Body of pancreas (tissue), 4 donors: ENCODE measurements at regions not wholly inside any gene's neighbourhood (a gene's known extent, or its start where the extent isn't known, plus 50 kb on each side); places are given as distances from the start of the nearest gene placed in this dataset.

Experiments used
- ATAC-seq: fragments of 150-250 bp; one replicate; pipeline ENCODE4 v1.9.1; 2016
- DNase-seq, 4 donors: peaks; one replicate each; pipeline ENCODE4 v3.0.0-alpha.2; 2019
- H3K27ac ChIP-seq, 4 donors: fragments of 200-600 bp; sonication (generic); 1 replicate in 3 of 4; 2 replicates in 1 of 4; pipeline versions ENCODE4 v1.5.1 to v1.6.1; 2016 to 2019; ENCODE audit warnings: mild to moderate bottlenecking in 1 of 4, mixed read lengths in 1 of 4, moderate library complexity in 1 of 4
- H3K27me3 ChIP-seq, 2 donors: fragments of 200-600 bp; sonication (generic); one replicate each; pipeline ENCODE4 v1.6.0; 2016; ENCODE audit warnings: mild to moderate bottlenecking in 1 of 2
- H3K36me3 ChIP-seq, 2 donors: fragments of 200-600 bp; sonication (generic); replicated peaks in 1 of 2; 2 replicates each; pipeline ENCODE4 v1.5.1; 2016; ENCODE audit warnings: low read depth in 2 of 2; ENCODE audit not compliant: insufficient read depth in 1 of 2
- H3K4me1 ChIP-seq: fragments of 200-600 bp; sonication (generic); one replicate; pipeline ENCODE4 v1.6.0; 2016
- H3K4me3 ChIP-seq, 2 donors: fragments of 200-600 bp; sonication (generic); 1 replicate in 1 of 2; 2 replicates in 1 of 2; pipeline ENCODE4 v1.5.1; 2016 to 2019
- H3K9me3 ChIP-seq, 3 donors: fragments of 200-600 bp; sonication (generic); 1 replicate in 2 of 3; 2 replicates in 1 of 3; pipeline ENCODE4 v1.5.1; 2016
- POLR2A ChIP-seq, 3 donors: fragments of 450-650 bp; IDR thresholded peaks; one replicate each; pipeline ENCODE4 v1.6.1; 2016; ENCODE audit warnings: antibody characterized with exemption in 3 of 3, mild to moderate bottlenecking in 2 of 3
- WGBS, 2 donors: methylation state at CpG; one replicate each; pipeline ENCODE4 v1.1.5; 2017; 5-methylcytosine and 5-hydroxymethylcytosine counted together
- intact Hi-C: fragments of 100-400 bp; cut with DNase I; formaldehyde crosslinking; loops from one replicate; pipeline ENCODE4 v1.15.1; 2023
- TF ChIP-seq, protein P1 (sequence below), 7 experiments: fragments of 450-650 bp in 4 of 7; fragments of 200-600 bp in 3 of 7; sonication (generic) in 3 of 7; IDR thresholded peaks; one replicate each; pipeline ENCODE4 v1.5.1; 2016 to 2019; ENCODE audit warnings: antibody characterized with exemption in 7 of 7

DNA sequence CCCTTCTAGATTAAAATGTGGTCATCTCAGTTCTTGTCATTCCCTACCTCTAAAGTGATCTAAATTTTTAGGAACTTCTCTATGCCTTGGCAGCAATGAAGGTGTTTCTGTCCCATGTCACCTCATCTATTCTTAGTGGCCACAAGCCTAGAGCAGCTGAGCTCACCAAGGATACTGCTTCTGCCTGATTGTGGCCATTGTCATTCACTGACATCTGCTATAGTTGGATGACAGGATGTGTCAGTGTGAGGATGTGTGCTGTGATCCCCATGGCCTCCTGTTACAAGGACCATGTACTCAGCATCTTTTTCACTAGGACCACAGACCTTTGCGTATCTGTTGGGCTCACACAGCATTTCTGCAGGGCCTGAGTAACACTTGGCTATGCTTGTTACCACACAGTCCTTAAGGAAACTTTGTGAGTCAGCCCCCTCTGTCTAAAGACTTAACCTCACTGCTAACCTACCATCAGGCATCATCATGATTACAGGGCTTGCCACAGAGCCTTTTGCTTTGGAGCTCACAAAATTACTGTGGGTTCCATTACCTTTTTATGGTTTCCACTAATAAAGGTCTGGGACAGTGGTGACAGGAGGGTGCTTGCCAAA lies 421.0 kb downstream of the ADAM29 start:
- Histone ChIP-seq H3K27me3 (no peaks in the 10 kb centered on the region), H3K4me3 (no peak overlapping the region), H3K4me1 (no peaks in the 10 kb centered on the region), H3K9me3 (no peaks in the 10 kb centered on the region), H3K27ac (no peak overlapping the region), H3K36me3 (no peaks in the 10 kb centered on the region)
- no peak for DNase-seq
- WGBS, 2 donors = 64 to 67% methylated on average over 1 of the region's 1 CpG
- intact Hi-C loops = no loop called here
- TF ChIP-seq, protein P1, sequence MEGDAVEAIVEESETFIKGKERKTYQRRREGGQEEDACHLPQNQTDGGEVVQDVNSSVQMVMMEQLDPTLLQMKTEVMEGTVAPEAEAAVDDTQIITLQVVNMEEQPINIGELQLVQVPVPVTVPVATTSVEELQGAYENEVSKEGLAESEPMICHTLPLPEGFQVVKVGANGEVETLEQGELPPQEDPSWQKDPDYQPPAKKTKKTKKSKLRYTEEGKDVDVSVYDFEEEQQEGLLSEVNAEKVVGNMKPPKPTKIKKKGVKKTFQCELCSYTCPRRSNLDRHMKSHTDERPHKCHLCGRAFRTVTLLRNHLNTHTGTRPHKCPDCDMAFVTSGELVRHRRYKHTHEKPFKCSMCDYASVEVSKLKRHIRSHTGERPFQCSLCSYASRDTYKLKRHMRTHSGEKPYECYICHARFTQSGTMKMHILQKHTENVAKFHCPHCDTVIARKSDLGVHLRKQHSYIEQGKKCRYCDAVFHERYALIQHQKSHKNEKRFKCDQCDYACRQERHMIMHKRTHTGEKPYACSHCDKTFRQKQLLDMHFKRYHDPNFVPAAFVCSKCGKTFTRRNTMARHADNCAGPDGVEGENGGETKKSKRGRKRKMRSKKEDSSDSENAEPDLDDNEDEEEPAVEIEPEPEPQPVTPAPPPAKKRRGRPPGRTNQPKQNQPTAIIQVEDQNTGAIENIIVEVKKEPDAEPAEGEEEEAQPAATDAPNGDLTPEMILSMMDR (IDR thresholded peaks at IDR 0.05) = no peak
- no peak for TF ChIP-seq POLR2A (IDR thresholded peaks at IDR 0.05)
- ATAC-seq = no peak

DNA sequence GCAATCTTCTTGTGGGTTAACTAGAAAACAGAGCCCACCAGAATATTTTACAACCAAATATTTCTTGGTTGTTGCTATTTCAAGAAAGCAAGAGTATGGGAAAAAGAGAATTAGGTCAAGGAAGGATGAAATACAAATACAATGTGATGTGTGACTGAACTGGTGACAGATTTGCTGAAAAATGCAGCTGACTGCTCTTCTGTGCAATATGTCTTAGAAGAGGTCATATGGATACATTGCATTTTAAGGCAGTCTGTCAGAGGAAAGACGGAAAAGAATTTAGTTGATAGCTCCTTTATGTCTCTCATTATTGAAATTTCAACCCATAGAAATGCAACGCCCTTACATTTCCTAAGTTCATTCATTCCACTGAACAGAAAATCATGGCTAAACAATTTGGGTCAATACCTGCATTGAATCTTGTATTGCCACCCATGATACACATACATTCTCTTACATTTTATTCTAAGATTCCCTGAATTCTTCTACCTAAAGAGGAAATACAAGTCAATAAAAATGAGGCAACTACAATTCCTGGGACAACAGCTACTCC lies 423.1 kb downstream of the ADAM29 start:
- TF ChIP-seq POLR2A (IDR thresholded peaks at IDR 0.05) = no peak
- TF ChIP-seq, protein P1 (IDR thresholded peaks at IDR 0.05) = no peak
- no peaks in the 10 kb centered on the region for H3K36me3 ChIP-seq
- H3K4me1 ChIP-seq = no peaks in the 10 kb centered on the region
- 29 to 48% methylated on average over 2 of the region's 2 CpGs for WGBS, 2 donors
- intact Hi-C loops = no loop called here
- H3K27me3 ChIP-seq = no peaks in the 10 kb centered on the region
- H3K27ac ChIP-seq = no peak overlapping the region
- H3K4me3 ChIP-seq = no peak overlapping the region
- DNase-seq = no peak
- ATAC-seq = no peak
- H3K9me3 ChIP-seq = no peaks in the 10 kb centered on the region

DNA sequence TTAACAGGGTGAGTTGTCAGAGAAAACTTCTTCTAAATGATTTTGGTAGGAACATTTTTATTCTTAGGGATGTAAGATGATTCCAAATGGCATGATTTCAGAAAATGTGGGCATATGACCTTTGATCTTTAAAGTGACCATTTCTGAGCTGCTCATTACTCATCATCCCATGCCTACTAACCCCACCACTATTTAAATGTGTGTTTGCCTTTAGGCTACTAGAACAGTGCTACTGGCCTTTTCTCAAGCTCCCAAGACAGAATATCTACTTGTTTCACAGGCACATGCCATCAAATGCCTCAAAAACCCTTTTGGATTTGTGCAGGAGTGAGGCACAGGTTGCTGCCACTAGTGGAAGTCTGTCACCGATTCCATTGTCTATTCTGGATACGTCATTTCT lies 428.2 kb downstream of the ADAM29 start:
- WGBS, 2 donors = 75 to 76% methylated on average over 2 of the region's 2 CpGs
- Histone ChIP-seq H3K4me3 (no peak overlapping the region), H3K27me3 (no peaks in the 10 kb centered on the region), H3K27ac (no peak overlapping the region), H3K4me1 (no peaks in the 10 kb centered on the region), H3K9me3 (no peaks in the 10 kb centered on the region), H3K36me3 (no peaks in the 10 kb centered on the region)
- ATAC-seq (no peak), DNase-seq (no peak)
- TF ChIP-seq POLR2A (IDR thresholded peaks at IDR 0.05) = no peak
- TF ChIP-seq, protein P1 (IDR thresholded peaks at IDR 0.05) = no peak
- intact Hi-C loops = no loop called here

DNA sequence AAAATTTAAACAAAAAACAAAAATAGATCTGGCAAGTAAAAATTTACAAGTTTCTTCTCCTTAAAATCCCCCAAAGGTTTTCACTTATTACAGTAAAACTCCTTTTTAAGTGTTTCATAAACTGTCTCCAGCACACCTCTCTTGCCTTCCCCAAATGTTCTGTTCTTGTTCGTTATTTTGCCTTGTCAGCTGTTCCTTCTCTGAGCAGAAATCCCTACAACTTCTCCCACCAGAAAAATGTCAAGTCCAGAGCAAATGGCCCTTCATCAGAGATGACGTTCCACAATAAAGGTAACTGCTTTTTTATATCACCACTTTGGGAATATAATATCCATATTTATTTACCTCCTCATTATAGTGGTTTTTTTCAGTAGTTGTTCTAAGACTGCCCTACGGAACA lies 432.1 kb downstream of the ADAM29 start:
- DNase-seq = no peak
- Histone ChIP-seq H3K36me3 (no peaks in the 10 kb centered on the region), H3K9me3 (no peaks in the 10 kb centered on the region), H3K27me3 (no peaks in the 10 kb centered on the region), H3K4me3 (no peak overlapping the region), H3K27ac (no peak overlapping the region), H3K4me1 (no peaks in the 10 kb centered on the region)
- WGBS, 2 donors = 60 to 61% methylated on average over 3 of the region's 3 CpGs
- ATAC-seq = no peak
- intact Hi-C loops = no loop called here
- no peak for TF ChIP-seq POLR2A (IDR thresholded peaks at IDR 0.05)
- TF ChIP-seq, protein P1 (IDR thresholded peaks at IDR 0.05) = no peak

DNA sequence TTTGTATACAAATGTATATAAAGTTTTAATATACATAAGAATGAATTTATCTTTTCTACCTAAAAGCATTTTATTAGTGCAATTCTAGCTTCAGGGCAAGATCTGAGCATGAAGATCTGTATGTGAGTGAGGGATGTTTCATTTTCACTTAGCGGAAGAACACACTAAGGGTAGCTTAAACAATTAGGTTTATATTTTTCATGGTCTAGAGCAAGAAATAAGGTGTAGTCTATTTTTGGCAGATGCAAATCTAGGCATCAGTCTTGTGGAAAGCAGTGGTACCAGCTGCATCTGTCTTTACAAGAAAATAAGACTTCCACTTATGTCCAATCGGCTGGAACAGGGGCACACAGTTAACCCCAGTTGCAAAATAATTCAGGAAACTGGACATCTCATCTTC lies 433.3 kb downstream of the ADAM29 start:
- TF ChIP-seq, protein P1 (IDR thresholded peaks at IDR 0.05) = no peak
- TF ChIP-seq POLR2A (IDR thresholded peaks at IDR 0.05) = no peak
- Histone ChIP-seq H3K4me1 (no peaks in the 10 kb centered on the region), H3K36me3 (no peaks in the 10 kb centered on the region), H3K4me3 (no peak overlapping the region), H3K27me3 (no peaks in the 10 kb centered on the region), H3K27ac (no peak overlapping the region), H3K9me3 (no peaks in the 10 kb centered on the region)
- intact Hi-C loops = no loop called here
- ATAC-seq = no peak
- no peak for DNase-seq
- WGBS, 2 donors = 74% methylated on average over 2 of the region's 2 CpGs
